ENCODE measurements at regions not wholly inside any gene's neighbourhood (a gene's known extent, or its start where the extent isn't known, plus 50 kb on each side); places are given as distances from the start of the nearest gene placed in this dataset.

DNA sequence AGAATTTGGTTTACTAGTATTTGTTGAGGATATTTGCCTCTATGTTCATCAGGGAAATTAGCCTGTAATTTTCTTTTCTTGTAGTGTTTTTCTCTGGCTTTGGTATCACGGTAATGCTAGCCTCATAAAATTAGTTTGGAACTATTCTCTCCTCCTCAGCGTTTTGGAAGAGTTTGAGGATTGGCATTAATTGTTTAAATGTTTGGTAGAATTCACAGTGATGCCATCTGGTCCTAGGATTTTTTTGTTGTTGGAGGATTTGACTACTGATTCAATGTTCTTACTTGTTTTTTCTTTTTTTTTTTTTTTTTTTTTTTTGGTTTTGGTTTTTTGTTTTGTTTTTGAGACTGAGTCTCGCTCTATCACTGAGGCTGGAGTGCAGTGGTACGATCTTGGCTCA, 156.2 kb upstream of the BTBD3 start:
- Histone ChIP-seq H3K27me3 (no peaks in the 10 kb centered on the region), H3K36me3 (no peaks in the 10 kb centered on the region), H3K4me3 (no peak overlapping the region), H3K4me2 (no peak overlapping the region), H3K27ac (no peak overlapping the region), H3K9ac (no peak overlapping the region), H3K9me3 (no peaks in the 10 kb centered on the region; the same call in 1 of the 2 replicates), H3K4me1 (0 out of 2 replicates have a peak, but pooled peaks cover 7% of the 10 kb centered on the region), H4K20me1 (no peaks in the 10 kb centered on the region)
- TF ChIP-seq Cebpa-rat (IDR thresholded peaks at IDR 0.05): no peak

GRCh38 chr20:11766961-11767360, 150.7 kb upstream of the BTBD3 start:
- no peak overlapping the region for H3K4me3 ChIP-seq
- no peaks in the 10 kb centered on the region for H3K27me3 ChIP-seq
- H3K9ac ChIP-seq: no peak overlapping the region
- TF ChIP-seq Cebpa-rat (IDR thresholded peaks at IDR 0.05): no peak
- H3K9me3 ChIP-seq: no peaks in the 10 kb centered on the region
- H3K36me3 ChIP-seq: no peaks in the 10 kb centered on the region
- H3K4me2 ChIP-seq: no peak overlapping the region
- no peak overlapping the region for H3K27ac ChIP-seq
- H3K4me1 ChIP-seq: no peaks in the 10 kb centered on the region
- H4K20me1 ChIP-seq: no peaks in the 10 kb centered on the region

- no peaks in the 10 kb centered on the region for H3K9me3 ChIP-seq
- H3K4me3 ChIP-seq: no peak overlapping the region
- H3K9ac ChIP-seq: no peak overlapping the region
- TF ChIP-seq Cebpa-rat (IDR thresholded peaks at IDR 0.05): no peak
- no peaks in the 10 kb centered on the region for H3K27me3 ChIP-seq
- no peak overlapping the region for H3K27ac ChIP-seq
- no peak overlapping the region for H3K4me2 ChIP-seq
- no peaks in the 10 kb centered on the region for H4K20me1 ChIP-seq
- H3K4me1 ChIP-seq: no peaks in the 10 kb centered on the region
- no peaks in the 10 kb centered on the region for H3K36me3 ChIP-seq
Observed at GRCh38 chr20:11769825-11770224, 147.9 kb upstream of the BTBD3 start.

DNA sequence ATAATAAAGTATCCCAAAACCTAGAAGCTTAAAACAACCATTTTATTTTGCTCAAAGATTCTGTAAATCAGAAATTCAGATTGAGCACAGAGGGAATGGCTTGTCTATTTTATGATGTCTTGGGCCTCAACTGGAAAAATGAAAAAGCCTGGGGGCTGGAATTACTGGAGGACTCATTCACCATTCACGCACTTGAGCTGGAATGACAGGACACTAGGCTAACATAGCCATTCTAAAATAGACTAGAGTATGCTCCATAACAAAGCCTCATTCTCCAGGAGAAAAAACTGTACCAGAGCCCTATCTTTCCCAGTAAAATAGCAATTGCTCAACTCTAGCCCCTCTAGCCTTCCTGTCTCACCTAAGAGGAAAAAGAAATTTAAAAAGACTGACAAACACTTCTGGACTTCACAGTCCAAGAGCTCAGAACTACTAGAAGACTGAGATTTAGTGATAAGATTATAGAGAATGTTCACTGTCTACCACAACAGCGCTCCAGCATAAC, 145.4 kb upstream of the BTBD3 start:
- no peak overlapping the region for H3K4me3 ChIP-seq
- no peak for TF ChIP-seq Cebpa-rat (IDR thresholded peaks at IDR 0.05)
- no peak overlapping the region for H3K4me2 ChIP-seq
- no peaks in the 10 kb centered on the region for H3K4me1 ChIP-seq
- no peaks in the 10 kb centered on the region for H4K20me1 ChIP-seq
- H3K9me3 ChIP-seq: no peaks in the 10 kb centered on the region
- no peak overlapping the region for H3K27ac ChIP-seq
- no peaks in the 10 kb centered on the region for H3K36me3 ChIP-seq
- no peaks in the 10 kb centered on the region for H3K27me3 ChIP-seq
- no peak overlapping the region for H3K9ac ChIP-seq

GRCh38 chr20:11776687-11777086, 141.0 kb upstream of the BTBD3 start:
- Histone ChIP-seq H3K9me3 (no peaks in the 10 kb centered on the region), H3K27ac (no peak overlapping the region), H3K9ac (no peak overlapping the region), H3K36me3 (no peaks in the 10 kb centered on the region), H3K4me1 (no peaks in the 10 kb centered on the region), H4K20me1 (no peaks in the 10 kb centered on the region), H3K27me3 (no peaks in the 10 kb centered on the region), H3K4me2 (no peak overlapping the region), H3K4me3 (no peak overlapping the region)
- TF ChIP-seq Cebpa-rat (IDR thresholded peaks at IDR 0.05): no peak

DNA sequence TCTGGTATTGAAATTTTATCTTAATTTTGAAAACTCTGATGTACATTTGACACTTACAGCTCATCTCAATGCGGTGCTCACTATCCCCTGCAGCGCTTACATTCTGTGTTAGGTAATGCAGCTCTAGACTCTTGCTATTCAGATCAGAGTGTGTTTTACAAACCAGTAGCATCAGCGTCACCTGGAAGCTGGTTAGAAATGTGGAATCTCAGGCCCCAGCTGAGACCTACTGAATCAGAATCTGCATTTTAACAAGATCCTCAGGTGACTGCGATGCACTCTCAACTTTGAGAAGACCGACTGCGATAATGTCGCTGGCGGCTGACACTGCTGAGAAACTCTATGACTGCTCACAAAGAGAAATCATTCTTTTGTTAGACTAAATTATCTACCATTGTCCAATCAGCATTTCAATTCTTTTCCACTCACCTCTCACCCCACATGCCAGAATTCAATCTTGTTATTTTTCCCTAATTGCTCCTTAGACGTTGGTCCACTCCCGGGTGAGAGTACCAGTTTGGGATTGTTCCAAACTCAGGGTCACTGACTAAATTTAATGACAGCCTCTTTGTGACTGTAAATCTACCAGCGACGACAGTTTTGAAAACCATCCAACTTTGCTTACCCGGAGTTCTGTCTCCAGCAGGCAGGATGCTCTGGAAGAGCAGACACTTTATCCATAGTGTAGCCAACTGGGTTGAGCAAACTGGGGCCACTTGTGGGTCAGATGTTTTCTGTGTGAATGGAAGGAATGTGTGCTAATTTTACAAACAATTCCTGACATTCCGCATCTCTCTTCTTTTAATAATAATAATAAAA, 140.1 kb upstream of the BTBD3 start:
- H3K4me2 ChIP-seq: no peak overlapping the region
- H3K27me3 ChIP-seq: no peaks in the 10 kb centered on the region
- no peaks in the 10 kb centered on the region for H3K4me1 ChIP-seq
- no peak overlapping the region for H3K27ac ChIP-seq
- TF ChIP-seq Cebpa-rat (IDR thresholded peaks at IDR 0.05): no peak
- H3K4me3 ChIP-seq: no peak overlapping the region
- no peaks in the 10 kb centered on the region for H3K9me3 ChIP-seq
- no peaks in the 10 kb centered on the region for H3K36me3 ChIP-seq
- H3K9ac ChIP-seq: no peak overlapping the region
- H4K20me1 ChIP-seq: no peaks in the 10 kb centered on the region

DNA sequence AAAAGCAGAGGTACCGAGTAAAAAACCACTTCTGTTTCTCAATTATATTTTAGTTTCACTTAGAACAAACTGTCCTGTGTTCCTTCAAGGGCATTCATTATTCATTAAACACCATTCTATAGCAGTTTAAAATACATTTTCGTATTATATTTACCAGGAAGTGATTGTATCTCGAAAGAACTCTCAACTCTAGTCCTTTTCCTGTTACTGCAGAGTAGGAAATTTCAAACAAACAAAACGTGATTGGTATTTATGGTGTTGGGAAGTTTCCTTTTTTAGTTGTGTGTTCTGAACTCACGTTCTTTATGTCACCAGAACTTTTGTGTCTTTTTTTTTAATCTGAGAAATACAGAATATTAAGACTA, 139.5 kb upstream of the BTBD3 start:
- Histone ChIP-seq H3K27ac (no peak overlapping the region), H3K4me2 (no peak overlapping the region), H3K36me3 (no peaks in the 10 kb centered on the region), H3K4me3 (no peak overlapping the region), H3K9ac (no peak overlapping the region), H3K9me3 (no peaks in the 10 kb centered on the region), H4K20me1 (no peaks in the 10 kb centered on the region), H3K4me1 (no peaks in the 10 kb centered on the region), H3K27me3 (no peaks in the 10 kb centered on the region)
- no peak for TF ChIP-seq Cebpa-rat (IDR thresholded peaks at IDR 0.05)

GRCh38 chr20:11780765-11781369, 136.8 kb upstream of the BTBD3 start:
- H3K4me1 ChIP-seq: no peaks in the 10 kb centered on the region
- no peak overlapping the region for H3K4me2 ChIP-seq
- no peak overlapping the region for H3K27ac ChIP-seq
- no peaks in the 10 kb centered on the region for H3K27me3 ChIP-seq
- no peak overlapping the region for H3K4me3 ChIP-seq
- H4K20me1 ChIP-seq: no peaks in the 10 kb centered on the region
- H3K36me3 ChIP-seq: no peaks in the 10 kb centered on the region
- H3K9me3 ChIP-seq: no peaks in the 10 kb centered on the region
- no peak for TF ChIP-seq Cebpa-rat (IDR thresholded peaks at IDR 0.05)
- H3K9ac ChIP-seq: no peak overlapping the region

DNA sequence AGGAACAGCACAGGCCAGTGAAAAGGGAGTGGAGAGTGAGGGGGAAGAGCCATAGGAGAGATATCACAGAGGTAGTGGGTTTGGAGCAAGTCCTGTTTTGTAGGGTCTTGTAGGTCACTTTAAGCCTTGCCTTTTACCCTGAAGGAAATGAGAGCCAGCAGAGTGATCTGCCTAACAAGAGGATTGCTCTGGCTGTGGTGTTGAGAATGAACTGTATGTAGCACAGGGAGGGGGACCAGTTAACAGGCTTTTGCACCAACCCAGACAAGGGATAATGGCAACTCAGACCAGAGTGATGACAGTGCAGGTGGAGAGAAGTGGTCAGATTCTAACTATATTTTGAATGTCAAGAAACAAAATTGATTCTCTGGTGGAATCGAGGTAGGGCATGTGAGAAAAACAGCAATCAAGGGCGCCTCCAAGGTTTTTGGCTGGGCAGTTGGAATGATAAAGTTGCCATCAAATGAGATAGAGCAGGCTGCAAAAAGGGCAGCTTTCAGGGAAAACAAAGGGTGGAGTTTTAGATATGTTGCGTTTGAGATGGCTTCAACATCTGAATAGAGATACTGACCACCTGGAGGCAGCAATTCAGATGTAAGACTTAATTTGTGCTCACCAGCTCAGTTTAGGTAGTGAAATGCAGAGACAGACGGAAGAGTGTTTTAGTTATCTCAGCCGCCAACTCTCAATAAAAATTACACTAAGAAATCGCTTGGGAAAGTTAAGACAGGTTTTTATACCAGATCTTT, 134.4 kb upstream of the BTBD3 start:
- no peaks in the 10 kb centered on the region for H3K4me1 ChIP-seq
- H4K20me1 ChIP-seq: no peaks in the 10 kb centered on the region
- H3K27ac ChIP-seq: no peak overlapping the region
- no peaks in the 10 kb centered on the region for H3K36me3 ChIP-seq
- H3K27me3 ChIP-seq: no peaks in the 10 kb centered on the region
- TF ChIP-seq Cebpa-rat (IDR thresholded peaks at IDR 0.05): no peak
- no peak overlapping the region for H3K4me2 ChIP-seq
- no peak overlapping the region for H3K4me3 ChIP-seq
- no peak overlapping the region for H3K9ac ChIP-seq
- no peaks in the 10 kb centered on the region for H3K9me3 ChIP-seq
